IgD-negative memory B cell (primary cell): ENCODE measurements at regions not wholly inside any gene's neighbourhood (a gene's known extent, or its start where the extent isn't known, plus 50 kb on each side); places are given as distances from the start of the nearest gene placed in this dataset.

ENCODE experiments used
- H3K27ac Mint-ChIP-seq, 3 donors: one replicate each; pipeline ENCODE4 v1.8.0; 2020 to 2022; ENCODE audit warnings: mild to moderate bottlenecking in 3 of 3, mixed read lengths in 3 of 3, moderate library complexity in 1 of 3
- H3K27me3 Mint-ChIP-seq: one replicate; pipeline ENCODE4 v1.8.0; 2021; ENCODE audit warnings: mixed read lengths
- H3K36me3 Mint-ChIP-seq: one replicate; pipeline ENCODE4 v1.8.0; 2020; ENCODE audit warnings: mild to moderate bottlenecking, mixed read lengths
- H3K4me1 Mint-ChIP-seq, 3 donors: one replicate each; pipeline ENCODE4 v1.8.0; 2020 to 2022; ENCODE audit warnings: mixed read lengths in 3 of 3, mild to moderate bottlenecking in 1 of 3
- H3K4me3 Mint-ChIP-seq, 4 donors: one replicate each; pipeline ENCODE4 v1.8.0; 2020 to 2022; ENCODE audit warnings: mild to moderate bottlenecking in 4 of 4, mixed read lengths in 4 of 4, moderate library complexity in 3 of 4
- H3K9me3 Mint-ChIP-seq, 3 donors: one replicate each; pipeline ENCODE4 v1.8.0; 2020 to 2021; ENCODE audit warnings: mixed read lengths in 3 of 3, mild to moderate bottlenecking in 1 of 3

- Mint-ChIP-seq H3K27me3 (no peaks in the 10 kb centered on the region), H3K4me3 (no peak overlapping the region), H3K4me1 (no peaks in the 10 kb centered on the region), H3K27ac (no peak overlapping the region), H3K9me3 (peaks cover under 1 to 13% (median 7%) of the 10 kb centered on the region in 3 donors), H3K36me3 (no peaks in the 10 kb centered on the region)
Measured at GRCh38 chr2:116074161-116074560, 1631.7 kb downstream of the DPP10 start.

- Mint-ChIP-seq H3K36me3 (peaks cover 2% of the 10 kb centered on the region), H3K4me1 (no peaks in the 10 kb centered on the region), H3K27me3 (no peaks in the 10 kb centered on the region), H3K27ac (no peak overlapping the region), H3K4me3 (no peak overlapping the region), H3K9me3 (peaks cover 2 to 8% (median 4%) of the 10 kb centered on the region in 3 donors)
Measured at GRCh38 chr2:116088236-116088635, 1645.8 kb downstream of the DPP10 start.

- Mint-ChIP-seq H3K27me3 (no peaks in the 10 kb centered on the region), H3K9me3 (peaks cover 6 to 16% (median 7%) of the 10 kb centered on the region in 3 donors), H3K4me1 (no peaks in the 10 kb centered on the region), H3K36me3 (peaks cover 3% of the 10 kb centered on the region), H3K4me3 (no peak overlapping the region), H3K27ac (peak overlapping the region in 1 of 3 donors; percentile 47)
Measured at GRCh38 chr2:116094196-116094595, 1651.8 kb downstream of the DPP10 start.

GRCh38 chr2:116095636-116096035 is 1653.2 kb downstream of the DPP10 start:
- Mint-ChIP-seq H3K4me3 (no peak overlapping the region), H3K4me1 (no peaks in the 10 kb centered on the region), H3K27ac (no peak overlapping the region), H3K36me3 (peaks cover 3% of the 10 kb centered on the region), H3K27me3 (no peaks in the 10 kb centered on the region), H3K9me3 (peaks cover 6 to 15% (median 7%) of the 10 kb centered on the region in 3 donors)

GRCh38 chr2:116098049-116098448 is 1655.6 kb downstream of the DPP10 start:
- H3K9me3 Mint-ChIP-seq = peaks cover 4 to 12% (median 10%) of the 10 kb centered on the region in 3 donors
- H3K27me3 Mint-ChIP-seq = no peaks in the 10 kb centered on the region
- no peak overlapping the region for H3K4me3 Mint-ChIP-seq
- peaks cover 0 to 2% (median 0%) of the 10 kb centered on the region in 3 donors for H3K4me1 Mint-ChIP-seq
- peaks cover 1% of the 10 kb centered on the region for H3K36me3 Mint-ChIP-seq
- H3K27ac Mint-ChIP-seq = no peak overlapping the region

GRCh38 chr2:116109471-116109870 is 1667.0 kb downstream of the DPP10 start:
- Mint-ChIP-seq H3K27ac (no peak overlapping the region), H3K4me3 (no peak overlapping the region), H3K4me1 (no peaks in the 10 kb centered on the region), H3K9me3 (peaks cover 0 to 11% (median 4%) of the 10 kb centered on the region in 3 donors), H3K27me3 (no peaks in the 10 kb centered on the region), H3K36me3 (no peaks in the 10 kb centered on the region)

- H3K27me3 Mint-ChIP-seq = no peaks in the 10 kb centered on the region
- H3K9me3 Mint-ChIP-seq = peaks cover 0 to 19% (median 10%) of the 10 kb centered on the region in 3 donors
- no peaks in the 10 kb centered on the region for H3K36me3 Mint-ChIP-seq
- H3K27ac Mint-ChIP-seq = no peak overlapping the region
- no peak overlapping the region for H3K4me3 Mint-ChIP-seq
- H3K4me1 Mint-ChIP-seq = no peaks in the 10 kb centered on the region
Measured at GRCh38 chr2:116117845-116118244, 1675.4 kb downstream of the DPP10 start.

GRCh38 chr2:116132833-116133232 is 1681.7 kb upstream of the DDX18 start:
- H3K4me3 Mint-ChIP-seq = no peak overlapping the region
- H3K4me1 Mint-ChIP-seq = no peaks in the 10 kb centered on the region
- peaks cover 0 to 8% (median 0%) of the 10 kb centered on the region in 3 donors for H3K9me3 Mint-ChIP-seq
- H3K36me3 Mint-ChIP-seq = no peaks in the 10 kb centered on the region
- H3K27me3 Mint-ChIP-seq = no peaks in the 10 kb centered on the region
- H3K27ac Mint-ChIP-seq = no peak overlapping the region

GRCh38 chr2:116133381-116133942 is 1681.0 kb upstream of the DDX18 start:
- Mint-ChIP-seq H3K4me1 (no peaks in the 10 kb centered on the region), H3K4me3 (no peak overlapping the region), H3K9me3 (peaks cover 0 to 8% (median 3%) of the 10 kb centered on the region in 3 donors), H3K36me3 (no peaks in the 10 kb centered on the region), H3K27me3 (no peaks in the 10 kb centered on the region), H3K27ac (no peak overlapping the region)

GRCh38 chr2:116141891-116142474 is 1672.5 kb upstream of the DDX18 start:
- Mint-ChIP-seq H3K9me3 (peaks cover 3 to 28% (median 7%) of the 10 kb centered on the region in 3 donors), H3K4me3 (no peak overlapping the region), H3K27ac (no peak overlapping the region), H3K27me3 (no peaks in the 10 kb centered on the region), H3K36me3 (no peaks in the 10 kb centered on the region), H3K4me1 (peaks cover 0 to 2% (median 0%) of the 10 kb centered on the region in 3 donors)

GRCh38 chr2:116142644-116143227 is 1671.8 kb upstream of the DDX18 start:
- peaks cover 0 to 2% (median 0%) of the 10 kb centered on the region in 3 donors for H3K4me1 Mint-ChIP-seq
- H3K27me3 Mint-ChIP-seq = no peaks in the 10 kb centered on the region
- peaks cover 3 to 28% (median 7%) of the 10 kb centered on the region in 3 donors for H3K9me3 Mint-ChIP-seq
- no peak overlapping the region for H3K27ac Mint-ChIP-seq
- no peaks in the 10 kb centered on the region for H3K36me3 Mint-ChIP-seq
- H3K4me3 Mint-ChIP-seq = no peak overlapping the region

GRCh38 chr2:116145031-116145430 is 1669.5 kb upstream of the DDX18 start:
- Mint-ChIP-seq H3K27me3 (no peaks in the 10 kb centered on the region), H3K27ac (no peak overlapping the region), H3K4me3 (no peak overlapping the region), H3K36me3 (no peaks in the 10 kb centered on the region), H3K4me1 (peaks cover 0 to 2% (median 0%) of the 10 kb centered on the region in 3 donors), H3K9me3 (peaks cover 0 to 24% (median 5%) of the 10 kb centered on the region in 3 donors)

GRCh38 chr2:116148361-116148760 is 1666.1 kb upstream of the DDX18 start:
- Mint-ChIP-seq H3K36me3 (no peaks in the 10 kb centered on the region), H3K27ac (no peak overlapping the region), H3K9me3 (peaks cover 4 to 19% (median 6%) of the 10 kb centered on the region in 3 donors), H3K4me3 (no peak overlapping the region), H3K4me1 (peaks cover 0 to 2% (median 0%) of the 10 kb centered on the region in 3 donors), H3K27me3 (no peaks in the 10 kb centered on the region)

- Mint-ChIP-seq H3K4me1 (no peaks in the 10 kb centered on the region), H3K27me3 (no peaks in the 10 kb centered on the region), H3K36me3 (no peaks in the 10 kb centered on the region), H3K27ac (no peak overlapping the region), H3K9me3 (peaks cover 9 to 27% (median 10%) of the 10 kb centered on the region in 3 donors), H3K4me3 (no peak overlapping the region)
Measured at GRCh38 chr2:116153729-116154128, 1660.8 kb upstream of the DDX18 start.

- H3K36me3 Mint-ChIP-seq = no peaks in the 10 kb centered on the region
- H3K9me3 Mint-ChIP-seq = peaks cover 9 to 25% (median 11%) of the 10 kb centered on the region in 3 donors
- H3K4me3 Mint-ChIP-seq = no peak overlapping the region
- H3K4me1 Mint-ChIP-seq = no peaks in the 10 kb centered on the region
- no peak overlapping the region for H3K27ac Mint-ChIP-seq
- no peaks in the 10 kb centered on the region for H3K27me3 Mint-ChIP-seq
Measured at GRCh38 chr2:116160657-116161056, 1653.8 kb upstream of the DDX18 start.

GRCh38 chr2:116162395-116162794 is 1652.1 kb upstream of the DDX18 start:
- no peaks in the 10 kb centered on the region for H3K36me3 Mint-ChIP-seq
- H3K27ac Mint-ChIP-seq = no peak overlapping the region
- no peaks in the 10 kb centered on the region for H3K4me1 Mint-ChIP-seq
- H3K27me3 Mint-ChIP-seq = no peaks in the 10 kb centered on the region
- H3K4me3 Mint-ChIP-seq = no peak overlapping the region
- H3K9me3 Mint-ChIP-seq = peaks cover 7 to 20% (median 9%) of the 10 kb centered on the region in 3 donors
